Psoas muscle (tissue), 7 donors: ENCODE measurements at regions not wholly inside any gene's neighbourhood (a gene's known extent, or its start where the extent isn't known, plus 50 kb on each side); places are given as distances from the start of the nearest gene placed in this dataset.

ENCODE experiments used
- ATAC-seq, 4 donors: fragments of 200-7000 bp; cut with Tn5 transposase; one replicate each; pipeline ENCODE4 v1.9.1; 2020; ENCODE audit warnings: moderate library complexity in 3 of 4, mild to moderate bottlenecking in 2 of 4
- DNase-seq, 2 donors: peaks; one replicate each; pipeline ENCODE4 v3.0.0-alpha.2; 2020
- H3K27ac ChIP-seq: fragments of 200-600 bp; one replicate; pipeline ENCODE4 v1.8.0; 2022
- H3K27me3 ChIP-seq, 3 donors: fragments of 200-600 bp in 1 of 3; one replicate each; pipeline versions ENCODE4 v1.6.1 to v1.8.0; 2013 to 2022; ENCODE audit warnings: low read length in 2 of 3, mild to moderate bottlenecking in 2 of 3, moderate library complexity in 1 of 3; ENCODE audit not compliant: insufficient read depth in 3 of 3
- H3K36me3 ChIP-seq, 2 donors: fragments of 200-600 bp in 1 of 2; one replicate each; pipeline versions ENCODE4 v1.6.1 to v1.8.0; 2013 to 2022; ENCODE audit warnings: low read depth in 1 of 2, mild to moderate bottlenecking in 1 of 2, moderate library complexity in 1 of 2; ENCODE audit not compliant: insufficient read depth in 1 of 2
- H3K4me1 ChIP-seq: fragments of 200-600 bp; one replicate; pipeline ENCODE4 v1.8.0; 2022
- H3K4me3 ChIP-seq: fragments of 200-600 bp; one replicate; pipeline ENCODE4 v1.8.0; 2022; ENCODE audit warnings: mild to moderate bottlenecking
- H3K9me3 ChIP-seq: fragments of 200-600 bp; one replicate; pipeline ENCODE4 v1.8.0; 2022
- WGBS, 3 donors: extraction: QIAGEN DNeasy Blood & Tissue Kit; methylation state at CpG; one replicate each; pipeline versions ENCODE4 v1.1.6 to v1.1.7; 2013; 5-methylcytosine and 5-hydroxymethylcytosine counted together
- intact Hi-C, 2 donors: fragments of 100-400 bp; cut with DNase I; formaldehyde crosslinking; loops; one replicate each; pipeline versions ENCODE4 v1.11.0 to v1.14.2; 2022
- TF ChIP-seq, protein P1 (sequence below): fragments of 200-600 bp; IDR thresholded peaks from one replicate; pipeline ENCODE4 v1.8.0; 2022; ENCODE audit warnings: antibody characterized with exemption
- donor health status: healthy with polysubstance abuse.
- donor health status: DM: no; HTN: no; CAD: no; lungs with moderate emphysema.
- donor health status: Bipolar disorder and iron deficiency.
- donor health status: healthy.
- donor health status: DM: yes; HTN: yes; CAD: no.
- donor health status: DM: no; HTN: no; CAD: no.
- donor health status: DM: yes; HTN: yes; CAD: no.

DNA sequence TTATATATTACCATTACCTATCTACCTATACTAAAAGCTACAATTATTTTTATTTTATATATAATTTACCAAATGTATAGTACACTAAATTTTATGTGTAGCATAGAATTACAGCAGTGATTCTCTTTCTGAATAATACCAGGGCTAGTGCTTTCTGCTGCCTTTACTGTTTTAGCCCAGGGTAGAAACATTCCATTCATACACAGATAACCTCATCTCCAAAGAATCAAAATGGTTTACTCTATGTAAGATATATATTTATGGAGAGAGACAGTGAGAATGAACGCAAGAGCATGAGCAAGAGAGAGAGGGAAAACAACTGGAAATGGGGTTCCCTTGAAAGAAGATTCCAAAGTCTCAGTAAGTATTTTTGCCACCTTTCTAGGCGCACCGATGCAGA is 56.3 kb upstream of the ATXN1 start:
- H3K9me3 ChIP-seq, result peaks cover 2% of the 10 kb centered on the region
- no peak for ATAC-seq
- intact Hi-C loops, result no loop called here

DNA sequence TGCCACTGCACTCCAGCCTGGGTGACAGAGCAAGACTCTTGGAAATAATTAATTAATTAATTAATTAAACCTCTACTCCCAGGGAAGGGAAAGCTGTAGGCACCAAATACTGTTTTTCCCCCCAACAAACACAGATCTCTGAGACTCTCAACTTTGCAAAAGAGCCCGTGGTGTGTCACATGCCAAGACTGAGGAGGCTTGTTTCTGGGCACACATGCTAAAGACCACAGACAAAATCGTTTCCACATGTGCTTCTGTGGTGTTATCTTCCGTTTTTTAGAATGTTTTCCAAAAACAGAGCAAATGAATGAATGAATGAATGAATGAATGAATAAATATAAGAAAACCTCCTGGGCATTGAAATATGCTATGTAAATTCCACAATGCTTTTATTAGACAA is 55.6 kb upstream of the ATXN1 start:
- Histone ChIP-seq H3K36me3 (no peaks in the 10 kb centered on the region), H3K27ac (no peak overlapping the region), H3K4me1 (no peaks in the 10 kb centered on the region), H3K9me3 (peaks cover 5% of the 10 kb centered on the region), H3K4me3 (no peak overlapping the region), H3K27me3 (no peaks in the 10 kb centered on the region)
- TF ChIP-seq, protein P1, sequence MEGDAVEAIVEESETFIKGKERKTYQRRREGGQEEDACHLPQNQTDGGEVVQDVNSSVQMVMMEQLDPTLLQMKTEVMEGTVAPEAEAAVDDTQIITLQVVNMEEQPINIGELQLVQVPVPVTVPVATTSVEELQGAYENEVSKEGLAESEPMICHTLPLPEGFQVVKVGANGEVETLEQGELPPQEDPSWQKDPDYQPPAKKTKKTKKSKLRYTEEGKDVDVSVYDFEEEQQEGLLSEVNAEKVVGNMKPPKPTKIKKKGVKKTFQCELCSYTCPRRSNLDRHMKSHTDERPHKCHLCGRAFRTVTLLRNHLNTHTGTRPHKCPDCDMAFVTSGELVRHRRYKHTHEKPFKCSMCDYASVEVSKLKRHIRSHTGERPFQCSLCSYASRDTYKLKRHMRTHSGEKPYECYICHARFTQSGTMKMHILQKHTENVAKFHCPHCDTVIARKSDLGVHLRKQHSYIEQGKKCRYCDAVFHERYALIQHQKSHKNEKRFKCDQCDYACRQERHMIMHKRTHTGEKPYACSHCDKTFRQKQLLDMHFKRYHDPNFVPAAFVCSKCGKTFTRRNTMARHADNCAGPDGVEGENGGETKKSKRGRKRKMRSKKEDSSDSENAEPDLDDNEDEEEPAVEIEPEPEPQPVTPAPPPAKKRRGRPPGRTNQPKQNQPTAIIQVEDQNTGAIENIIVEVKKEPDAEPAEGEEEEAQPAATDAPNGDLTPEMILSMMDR, result no peak
- no peak for ATAC-seq
- intact Hi-C loops, result no loop called here
- DNase-seq, result no peak
- WGBS, 3 donors, result 57 to 76% (median 70%) methylated on average over 3 of the region's 3 CpGs

More for the DNA sequence above, 56.3 kb upstream of the ATXN1 start:
- Histone ChIP-seq H3K4me1 (no peaks in the 10 kb centered on the region), H3K4me3 (no peak overlapping the region), H3K36me3 (no peaks in the 10 kb centered on the region), H3K27me3 (no peaks in the 10 kb centered on the region), H3K27ac (no peak overlapping the region)
- no peak for DNase-seq
- TF ChIP-seq, protein P1, result no peak
- 90 to 91% (median 91%) methylated on average over 3 of the region's 3 CpGs for WGBS, 3 donors

DNA sequence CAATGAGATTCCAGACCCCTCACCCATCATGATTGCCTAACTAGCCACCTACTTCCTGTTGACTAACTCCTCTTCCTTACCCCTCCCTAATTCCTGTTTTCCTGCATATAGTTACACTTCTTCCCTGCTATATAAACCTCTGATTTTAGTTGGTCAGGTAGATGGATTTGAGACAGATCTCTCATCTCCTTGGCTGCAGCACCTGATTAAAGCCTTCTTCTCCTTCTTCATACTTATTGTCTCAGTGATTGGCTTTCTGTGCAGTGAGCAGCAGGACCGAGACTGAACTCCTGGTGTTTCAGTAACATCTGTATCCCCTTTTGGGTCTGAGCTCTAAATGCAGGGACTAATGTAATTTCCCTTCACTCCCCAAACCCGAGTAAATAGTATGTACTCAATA is 51.7 kb upstream of the ATXN1 start:
- WGBS, 3 donors, result 87 to 95% (median 95%) methylated on average over 2 of the region's 2 CpGs

DNA sequence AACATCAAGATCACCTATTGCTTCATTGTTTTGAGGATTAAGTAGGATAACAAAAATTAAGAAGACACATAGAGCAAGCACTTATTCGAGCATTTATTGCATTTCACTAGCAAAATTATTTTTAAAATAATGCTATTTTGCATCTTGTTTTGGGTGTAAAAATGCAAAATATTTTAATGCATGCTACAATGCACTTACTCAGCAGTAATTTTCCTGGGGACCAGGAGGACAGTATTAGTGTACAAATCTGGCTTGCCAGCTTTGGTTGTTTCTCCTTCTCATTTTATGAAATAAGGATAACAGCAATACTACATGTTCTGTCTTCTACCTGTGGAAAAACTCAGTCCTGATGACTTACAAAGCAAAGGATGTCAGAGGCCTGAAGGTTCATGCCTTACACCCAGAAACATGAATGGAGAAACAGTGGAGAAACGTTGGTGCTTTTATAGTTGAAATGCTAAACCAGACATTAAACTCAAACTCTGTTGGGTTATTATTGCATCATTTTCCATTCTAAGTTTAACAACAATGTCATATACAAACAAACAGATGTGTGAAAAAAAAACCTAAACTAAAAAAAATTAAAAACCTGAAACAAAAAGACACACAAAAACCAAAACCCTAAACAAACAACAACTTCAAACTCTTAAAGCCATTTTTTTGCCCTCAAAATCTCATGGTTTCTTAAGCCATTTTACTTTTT is 50.2 kb upstream of the ATXN1 start:
- WGBS, 3 donors, result 67 to 77% (median 70%) methylated on average over 2 of the region's 2 CpGs
- no peak overlapping the region for H3K27ac ChIP-seq
- H3K36me3 ChIP-seq, result no peaks in the 10 kb centered on the region
- TF ChIP-seq, protein P1, result no peak
- no peak for ATAC-seq
- intact Hi-C loops, result no loop called here
- no peak overlapping the region for H3K4me3 ChIP-seq
- H3K27me3 ChIP-seq, result no peaks in the 10 kb centered on the region
- H3K9me3 ChIP-seq, result peaks cover 12% of the 10 kb centered on the region
- no peak for DNase-seq
- H3K4me1 ChIP-seq, result no peaks in the 10 kb centered on the region

More for the DNA sequence above, 51.7 kb upstream of the ATXN1 start:
- Histone ChIP-seq H3K4me1 (no peaks in the 10 kb centered on the region), H3K36me3 (no peaks in the 10 kb centered on the region), H3K27me3 (no peaks in the 10 kb centered on the region), H3K9me3 (peaks cover 12% of the 10 kb centered on the region), H3K4me3 (no peak overlapping the region), H3K27ac (no peak overlapping the region)
- intact Hi-C loops, result no loop called here
- no peak for ATAC-seq
- DNase-seq, result no peak
- TF ChIP-seq, protein P1, result no peak
